ENCODE measurements at regions not wholly inside any gene's neighbourhood (a gene's known extent, or its start where the extent isn't known, plus 50 kb on each side); places are given as distances from the start of the nearest gene placed in this dataset.

DNA sequence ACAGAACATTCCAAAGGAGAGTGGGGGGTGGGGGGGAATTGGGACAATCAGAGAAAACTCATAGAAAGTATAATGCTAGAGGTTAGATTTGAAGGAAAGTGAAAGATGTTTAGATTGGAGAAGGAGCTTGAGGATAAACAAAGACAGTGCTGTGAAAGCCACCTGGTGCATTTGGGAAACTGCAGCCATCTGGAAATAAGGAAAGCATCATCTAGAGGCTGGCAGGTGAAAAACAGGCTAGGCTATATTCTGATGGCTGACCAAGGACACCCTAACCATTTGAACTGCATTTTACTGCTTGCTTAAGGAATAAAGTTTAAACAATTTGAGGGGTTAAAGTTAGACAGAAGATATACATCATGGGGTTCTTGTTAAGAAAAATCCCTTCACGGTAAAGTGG, 296.4 kb downstream of the CETN3 start:
- Histone ChIP-seq H3K36me3 (ENCODE audit: control insufficient read depth in 1 of 2, insufficient read depth in 2 of 2, low read length in 2 of 2) (no peaks in the 10 kb centered on the region), H3K27ac (ENCODE audit: low read depth, low read length) (no peak overlapping the region)

DNA sequence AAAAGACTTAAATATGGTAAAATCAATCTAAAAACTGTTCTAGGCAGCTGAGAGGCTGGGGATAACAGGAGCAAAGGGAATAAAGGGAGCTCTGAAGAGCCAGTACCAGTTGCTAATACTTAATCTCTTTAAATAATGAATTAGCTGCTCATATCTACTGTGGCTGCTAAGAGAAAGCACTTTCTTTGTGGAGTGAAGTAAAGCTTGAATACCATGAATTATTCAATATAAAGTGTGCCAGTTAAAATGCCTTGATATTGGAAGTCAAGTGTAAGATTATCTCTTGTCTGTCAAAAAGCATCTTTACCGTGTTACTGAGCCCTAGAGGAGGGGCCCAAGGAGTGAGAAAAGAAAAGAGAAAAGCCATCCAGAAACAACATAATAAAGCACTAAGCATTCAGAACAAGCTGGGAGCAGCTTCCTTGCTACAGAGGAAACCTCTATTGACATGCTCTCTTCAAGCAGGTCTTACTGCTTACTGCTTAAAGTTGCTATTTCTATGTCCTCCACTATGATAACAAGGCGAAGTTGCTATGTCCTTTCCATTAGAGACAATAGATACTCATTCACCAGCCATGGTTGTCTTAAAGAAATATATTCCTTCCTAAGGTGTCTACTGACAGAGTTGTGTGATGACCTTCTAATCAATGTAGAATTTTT, 297.4 kb downstream of the CETN3 start:
- H3K36me3 ChIP-seq (ENCODE audit: control insufficient read depth in 1 of 2, insufficient read depth in 2 of 2, low read length in 2 of 2), result no peaks in the 10 kb centered on the region
- no peaks in the 10 kb centered on the region for H3K27me3 ChIP-seq (ENCODE audit: control insufficient read depth in 1 of 2, insufficient read depth in 2 of 2, low read length in 2 of 2)
- no peak overlapping the region for H3K27ac ChIP-seq (ENCODE audit: low read depth, low read length)
- no peaks in the 10 kb centered on the region for H3K9me3 ChIP-seq (ENCODE audit: control insufficient read depth in 1 of 2, low read length in 2 of 2)
- no peaks in the 10 kb centered on the region for H3K4me1 ChIP-seq (ENCODE audit: control insufficient read depth in 1 of 2, insufficient read depth in 2 of 2, low read length in 2 of 2)
- no peak overlapping the region for H3K4me3 ChIP-seq (ENCODE audit: low read depth in 1 of 2, low read length in 2 of 2)
- H3K9ac ChIP-seq (ENCODE audit: low read depth in 1 of 2, low read length in 2 of 2), result no peak overlapping the region

More for the DNA sequence above, 296.4 kb downstream of the CETN3 start:
- Histone ChIP-seq H3K9me3 (ENCODE audit: control insufficient read depth in 1 of 2, low read length in 2 of 2) (no peaks in the 10 kb centered on the region), H3K9ac (ENCODE audit: low read depth in 1 of 2, low read length in 2 of 2) (no peak overlapping the region), H3K4me3 (ENCODE audit: low read depth in 1 of 2, low read length in 2 of 2) (no peak overlapping the region), H3K27me3 (ENCODE audit: control insufficient read depth in 1 of 2, insufficient read depth in 2 of 2, low read length in 2 of 2) (no peaks in the 10 kb centered on the region), H3K4me1 (ENCODE audit: control insufficient read depth in 1 of 2, insufficient read depth in 2 of 2, low read length in 2 of 2) (no peaks in the 10 kb centered on the region)

DNA sequence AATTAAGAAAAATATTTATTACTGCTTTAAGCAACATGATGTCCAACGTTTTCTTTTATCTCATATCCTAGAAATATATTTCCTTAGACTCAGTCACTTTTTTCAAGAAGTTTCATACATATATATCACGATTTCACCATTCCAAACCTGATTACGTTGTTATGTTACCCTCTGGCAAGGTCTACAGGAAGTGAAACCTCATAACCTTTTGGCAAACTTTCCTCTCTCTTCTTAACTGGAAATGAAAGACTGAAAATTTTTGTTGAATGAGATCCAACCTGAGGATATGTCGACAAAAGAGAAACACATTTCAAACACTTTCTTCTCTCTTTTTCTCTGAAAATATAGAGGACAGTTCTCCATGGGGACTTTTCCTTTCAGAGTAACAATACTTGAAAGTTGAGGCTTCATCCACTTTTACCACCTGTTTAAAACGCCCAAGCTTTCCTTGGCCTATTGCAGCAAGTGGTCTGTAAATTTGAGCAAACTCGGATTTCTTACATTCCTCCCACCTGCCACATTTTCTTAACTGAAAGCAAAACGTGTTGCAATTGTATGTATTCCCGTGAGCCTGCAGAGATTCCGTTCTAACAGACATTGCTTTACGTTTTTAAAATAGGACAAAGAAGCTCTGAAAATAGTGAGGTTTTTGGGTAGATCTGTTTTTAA, 298.1 kb downstream of the CETN3 start:
- Histone ChIP-seq H3K9ac (ENCODE audit: low read depth in 1 of 2, low read length in 2 of 2) (no peak overlapping the region), H3K4me3 (ENCODE audit: low read depth in 1 of 2, low read length in 2 of 2) (no peak overlapping the region), H3K9me3 (ENCODE audit: control insufficient read depth in 1 of 2, low read length in 2 of 2) (no peaks in the 10 kb centered on the region), H3K4me1 (ENCODE audit: control insufficient read depth in 1 of 2, insufficient read depth in 2 of 2, low read length in 2 of 2) (no peaks in the 10 kb centered on the region), H3K36me3 (ENCODE audit: control insufficient read depth in 1 of 2, insufficient read depth in 2 of 2, low read length in 2 of 2) (no peaks in the 10 kb centered on the region), H3K27ac (ENCODE audit: low read depth, low read length) (no peak overlapping the region), H3K27me3 (ENCODE audit: control insufficient read depth in 1 of 2, insufficient read depth in 2 of 2, low read length in 2 of 2) (no peaks in the 10 kb centered on the region)

DNA sequence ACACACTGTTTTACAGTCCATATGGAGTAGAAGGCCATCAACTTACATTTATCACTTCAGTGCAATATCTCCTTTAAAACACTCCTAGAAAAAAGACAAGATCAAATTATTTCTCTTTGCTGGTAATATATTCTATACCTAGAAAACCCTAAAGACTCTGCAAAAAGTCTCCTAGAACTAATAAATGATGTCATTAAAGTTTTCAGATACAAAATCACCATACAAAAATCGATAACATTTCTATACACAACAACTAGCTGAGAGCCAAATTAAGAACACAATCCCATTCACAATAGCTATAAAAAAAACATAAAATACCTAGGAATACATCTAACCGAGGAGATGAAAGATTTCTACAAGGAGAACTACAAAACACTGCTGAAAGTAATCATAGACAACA, 300.3 kb downstream of the CETN3 start:
- H3K27ac ChIP-seq (ENCODE audit: low read depth, low read length), result no peak overlapping the region
- H3K9ac ChIP-seq (ENCODE audit: low read depth in 1 of 2, low read length in 2 of 2), result no peak overlapping the region
- H3K4me3 ChIP-seq (ENCODE audit: low read depth in 1 of 2, low read length in 2 of 2), result no peak overlapping the region
- H3K4me1 ChIP-seq (ENCODE audit: control insufficient read depth in 1 of 2, insufficient read depth in 2 of 2, low read length in 2 of 2), result no peaks in the 10 kb centered on the region
- peaks cover 0 to 5% of the 10 kb centered on the region in 2 donors for H3K9me3 ChIP-seq (ENCODE audit: control insufficient read depth in 1 of 2, low read length in 2 of 2)
- H3K27me3 ChIP-seq (ENCODE audit: control insufficient read depth in 1 of 2, insufficient read depth in 2 of 2, low read length in 2 of 2), result no peaks in the 10 kb centered on the region
- H3K36me3 ChIP-seq (ENCODE audit: control insufficient read depth in 1 of 2, insufficient read depth in 2 of 2, low read length in 2 of 2), result no peaks in the 10 kb centered on the region

DNA sequence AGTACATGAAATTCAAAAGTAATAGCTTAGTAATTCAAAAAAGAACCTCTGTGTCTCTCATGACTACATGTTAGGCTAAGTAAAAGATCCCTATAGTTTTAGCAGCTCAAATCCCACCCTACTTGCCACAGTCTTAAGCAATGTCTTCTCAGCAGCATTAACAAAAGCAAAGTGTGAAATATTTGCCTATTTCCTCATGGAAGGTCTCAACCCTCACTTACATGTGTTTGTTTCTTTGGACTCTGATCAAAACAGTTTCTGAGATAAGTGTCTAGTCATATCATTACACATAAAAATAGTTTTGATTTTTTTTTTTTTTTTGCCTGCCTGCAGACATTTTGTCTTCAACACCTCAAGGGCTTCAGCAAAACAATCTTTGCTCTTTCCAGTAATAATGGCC, 310.5 kb downstream of the CETN3 start:
- H3K9ac ChIP-seq (ENCODE audit: low read depth in 1 of 2, low read length in 2 of 2), result no peak overlapping the region
- H3K27me3 ChIP-seq (ENCODE audit: control insufficient read depth in 1 of 2, insufficient read depth in 2 of 2, low read length in 2 of 2), result no peaks in the 10 kb centered on the region
- no peaks in the 10 kb centered on the region for H3K4me1 ChIP-seq (ENCODE audit: control insufficient read depth in 1 of 2, insufficient read depth in 2 of 2, low read length in 2 of 2)
- H3K36me3 ChIP-seq (ENCODE audit: control insufficient read depth in 1 of 2, insufficient read depth in 2 of 2, low read length in 2 of 2), result no peaks in the 10 kb centered on the region
- H3K4me3 ChIP-seq (ENCODE audit: low read depth in 1 of 2, low read length in 2 of 2), result no peak overlapping the region
- no peaks in the 10 kb centered on the region for H3K9me3 ChIP-seq (ENCODE audit: control insufficient read depth in 1 of 2, low read length in 2 of 2)
- H3K27ac ChIP-seq (ENCODE audit: low read depth, low read length), result no peak overlapping the region

DNA sequence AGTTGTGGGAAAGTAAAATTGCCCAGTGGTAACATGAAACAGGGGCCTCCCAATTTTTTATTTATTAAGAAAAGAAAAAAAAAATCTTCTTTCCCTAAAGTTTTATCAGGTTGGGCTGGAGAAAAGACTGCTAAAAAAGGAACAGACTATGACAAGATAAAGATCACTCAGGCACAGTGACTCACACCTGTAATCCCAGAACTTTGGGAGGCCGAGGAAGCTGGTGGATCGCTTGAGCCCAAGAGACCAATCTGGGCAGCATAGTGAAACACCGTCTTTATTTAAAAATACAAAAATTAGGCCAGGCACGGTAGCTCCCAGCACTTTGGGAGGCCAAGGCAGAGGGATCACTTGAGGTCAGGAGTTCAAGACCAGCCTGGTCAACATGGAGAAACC, 312.5 kb downstream of the CETN3 start:
- H3K27me3 ChIP-seq (ENCODE audit: control insufficient read depth in 1 of 2, insufficient read depth in 2 of 2, low read length in 2 of 2), result no peaks in the 10 kb centered on the region
- no peaks in the 10 kb centered on the region for H3K9me3 ChIP-seq (ENCODE audit: control insufficient read depth in 1 of 2, low read length in 2 of 2)
- no peak overlapping the region for H3K27ac ChIP-seq (ENCODE audit: low read depth, low read length)
- no peaks in the 10 kb centered on the region for H3K36me3 ChIP-seq (ENCODE audit: control insufficient read depth in 1 of 2, insufficient read depth in 2 of 2, low read length in 2 of 2)
- H3K4me1 ChIP-seq (ENCODE audit: control insufficient read depth in 1 of 2, insufficient read depth in 2 of 2, low read length in 2 of 2), result no peaks in the 10 kb centered on the region
- H3K4me3 ChIP-seq (ENCODE audit: low read depth in 1 of 2, low read length in 2 of 2), result no peak overlapping the region
- no peak overlapping the region for H3K9ac ChIP-seq (ENCODE audit: low read depth in 1 of 2, low read length in 2 of 2)

DNA sequence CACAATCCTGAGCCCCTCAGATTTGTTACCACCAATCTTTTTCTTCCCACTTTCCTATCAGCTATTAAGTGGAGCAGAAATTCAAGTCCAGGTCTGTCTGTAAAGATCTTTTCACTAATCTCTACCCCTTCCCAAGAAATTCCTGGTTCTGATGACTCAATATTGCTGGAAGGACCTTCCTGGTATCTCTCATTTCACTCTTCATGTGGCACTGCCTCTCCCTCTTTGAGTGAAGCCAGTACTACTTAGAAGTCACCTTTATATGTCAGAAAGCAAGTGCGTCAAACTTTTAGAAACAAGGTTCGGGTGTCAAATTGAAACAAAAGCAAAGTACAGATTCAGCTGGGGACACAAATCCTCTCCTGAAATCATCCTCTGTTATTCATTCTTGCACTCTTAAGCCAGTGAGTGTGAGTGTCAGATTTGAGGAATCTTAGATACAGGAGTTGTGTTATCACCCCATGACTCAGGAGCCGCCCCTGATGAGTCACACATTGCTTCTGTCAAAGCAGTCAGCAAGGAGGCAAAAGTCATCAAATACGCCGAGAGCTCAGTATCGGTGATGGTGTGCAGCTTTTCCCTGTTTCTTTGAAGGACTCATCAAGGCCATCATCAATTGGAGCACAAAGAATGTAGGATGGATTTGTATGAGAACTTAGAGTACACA, 313.0 kb downstream of the CETN3 start:
- H3K9ac ChIP-seq (ENCODE audit: low read depth in 1 of 2, low read length in 2 of 2), result no peak overlapping the region
- no peaks in the 10 kb centered on the region for H3K4me1 ChIP-seq (ENCODE audit: control insufficient read depth in 1 of 2, insufficient read depth in 2 of 2, low read length in 2 of 2)
- no peaks in the 10 kb centered on the region for H3K27me3 ChIP-seq (ENCODE audit: control insufficient read depth in 1 of 2, insufficient read depth in 2 of 2, low read length in 2 of 2)
- H3K36me3 ChIP-seq (ENCODE audit: control insufficient read depth in 1 of 2, insufficient read depth in 2 of 2, low read length in 2 of 2), result no peaks in the 10 kb centered on the region
- H3K4me3 ChIP-seq (ENCODE audit: low read depth in 1 of 2, low read length in 2 of 2), result no peak overlapping the region
- H3K27ac ChIP-seq (ENCODE audit: low read depth, low read length), result no peak overlapping the region
- H3K9me3 ChIP-seq (ENCODE audit: control insufficient read depth in 1 of 2, low read length in 2 of 2), result no peaks in the 10 kb centered on the region

DNA sequence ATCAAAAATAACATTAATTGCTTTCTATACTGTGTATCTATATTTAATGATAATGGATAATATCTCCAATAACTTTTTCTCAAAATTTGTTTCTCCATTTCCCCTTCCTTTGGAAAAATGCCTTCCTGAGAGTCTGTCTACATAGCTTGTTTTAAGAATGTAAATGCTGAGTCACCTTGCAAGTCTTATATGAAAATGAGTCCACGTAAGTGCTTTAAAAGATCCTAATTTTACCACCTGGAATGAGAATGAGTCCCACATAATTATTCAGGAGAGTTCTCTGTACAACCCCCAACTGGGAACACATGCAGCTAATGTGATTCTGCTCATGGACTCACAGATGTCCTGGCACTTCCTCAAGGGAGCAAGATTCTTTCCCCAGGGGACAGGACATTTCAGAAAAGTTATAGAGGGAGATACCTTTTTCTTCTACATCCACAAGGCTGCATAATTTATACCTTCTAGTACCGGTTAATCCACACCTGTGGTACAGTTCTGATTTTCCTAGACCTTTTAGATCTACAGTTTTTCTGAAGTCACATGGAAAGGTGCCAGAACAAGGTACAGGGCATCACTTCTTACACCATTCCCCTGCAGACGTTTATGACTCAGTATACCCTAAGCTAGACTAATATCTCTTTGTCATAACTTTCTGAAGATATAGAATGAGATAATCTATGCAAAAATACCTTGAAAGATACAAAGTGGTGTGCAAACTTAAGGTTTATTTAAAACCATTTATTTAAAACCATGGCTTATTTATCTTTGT, 314.1 kb downstream of the CETN3 start:
- Histone ChIP-seq H3K9ac (ENCODE audit: low read depth in 1 of 2, low read length in 2 of 2) (no peak overlapping the region), H3K27ac (ENCODE audit: low read depth, low read length) (no peak overlapping the region), H3K36me3 (ENCODE audit: control insufficient read depth in 1 of 2, insufficient read depth in 2 of 2, low read length in 2 of 2) (no peaks in the 10 kb centered on the region), H3K27me3 (ENCODE audit: control insufficient read depth in 1 of 2, insufficient read depth in 2 of 2, low read length in 2 of 2) (no peaks in the 10 kb centered on the region), H3K4me3 (ENCODE audit: low read depth in 1 of 2, low read length in 2 of 2) (no peak overlapping the region), H3K9me3 (ENCODE audit: control insufficient read depth in 1 of 2, low read length in 2 of 2) (no peaks in the 10 kb centered on the region), H3K4me1 (ENCODE audit: control insufficient read depth in 1 of 2, insufficient read depth in 2 of 2, low read length in 2 of 2) (no peaks in the 10 kb centered on the region)

DNA sequence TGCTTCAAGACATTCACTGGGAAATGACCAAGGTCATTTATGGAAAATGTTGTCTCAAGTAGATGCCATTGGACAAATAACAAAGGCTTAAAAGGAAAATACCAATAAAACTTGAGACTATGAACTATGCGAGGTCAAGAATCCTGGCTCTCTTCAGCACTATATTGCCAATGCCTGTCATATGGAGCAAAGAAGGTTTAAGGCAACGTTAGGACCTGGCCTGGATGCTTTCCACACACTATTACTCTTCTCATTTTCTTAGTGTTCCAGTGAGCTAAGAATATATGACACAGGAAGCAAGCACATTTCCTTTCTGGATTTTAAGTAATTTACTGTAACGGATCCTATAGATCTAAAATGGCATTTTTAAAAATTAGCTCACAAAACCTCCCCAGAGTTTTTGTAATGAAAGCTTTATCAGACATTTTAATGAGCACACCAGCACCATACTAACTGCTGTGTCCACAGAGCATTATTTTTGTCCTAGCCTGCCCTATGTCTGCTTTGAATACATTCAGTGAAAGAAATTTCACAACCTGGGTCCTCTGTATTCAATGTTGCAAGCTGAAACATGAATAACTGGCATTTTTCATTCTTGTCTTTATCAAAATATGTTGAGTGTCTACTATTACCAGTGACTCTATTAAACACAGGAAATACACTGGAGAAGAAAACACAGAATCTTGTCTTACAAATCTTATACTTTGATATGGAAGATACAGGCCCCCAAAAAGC, 315.6 kb downstream of the CETN3 start:
- Histone ChIP-seq H3K9me3 (ENCODE audit: control insufficient read depth in 1 of 2, low read length in 2 of 2) (no peaks in the 10 kb centered on the region), H3K27ac (ENCODE audit: low read depth, low read length) (no peak overlapping the region), H3K4me1 (ENCODE audit: control insufficient read depth in 1 of 2, insufficient read depth in 2 of 2, low read length in 2 of 2) (no peaks in the 10 kb centered on the region), H3K36me3 (ENCODE audit: control insufficient read depth in 1 of 2, insufficient read depth in 2 of 2, low read length in 2 of 2) (no peaks in the 10 kb centered on the region), H3K9ac (ENCODE audit: low read depth in 1 of 2, low read length in 2 of 2) (no peak overlapping the region), H3K4me3 (ENCODE audit: low read depth in 1 of 2, low read length in 2 of 2) (no peak overlapping the region), H3K27me3 (ENCODE audit: control insufficient read depth in 1 of 2, insufficient read depth in 2 of 2, low read length in 2 of 2) (no peaks in the 10 kb centered on the region)
